ENCODE measurements at regions not wholly inside any gene's neighbourhood (a gene's known extent, or its start where the extent isn't known, plus 50 kb on each side); places are given as distances from the start of the nearest gene placed in this dataset.

- no peak for DNase-seq (ENCODE audit: low read depth in 2 of 2)
Observed at GRCh38 chr17:73983621-73984400, 219.7 kb upstream of the RPL38 start.

- no peak for DNase-seq (ENCODE audit: low read depth in 2 of 2)
Observed at GRCh38 chr17:73984941-73985340, 218.5 kb upstream of the RPL38 start.

- no peak for DNase-seq (ENCODE audit: low read depth in 2 of 2)
Observed at GRCh38 chr17:73985466-73986015, 217.9 kb upstream of the RPL38 start.

- no peak for DNase-seq (ENCODE audit: low read depth in 2 of 2)
Observed at GRCh38 chr17:73986641-73987177, 216.8 kb upstream of the RPL38 start.

- no peak for DNase-seq (ENCODE audit: low read depth in 2 of 2)
Observed at GRCh38 chr17:73987395-73987794, 216.1 kb upstream of the RPL38 start.

- no peak for DNase-seq (ENCODE audit: low read depth in 2 of 2)
Observed at GRCh38 chr17:73987845-73988509, 215.5 kb upstream of the RPL38 start.

- DNase-seq (ENCODE audit: low read depth in 2 of 2), result no peak
Observed at GRCh38 chr17:73989671-73990070, 213.8 kb upstream of the RPL38 start.

- DNase-seq (ENCODE audit: low read depth in 2 of 2), result no peak
Observed at GRCh38 chr17:73990290-73990689, 213.2 kb upstream of the RPL38 start.

- DNase-seq (ENCODE audit: low read depth in 2 of 2), result no peak
Observed at GRCh38 chr17:73991260-73991659, 212.2 kb upstream of the RPL38 start.

- no peak for DNase-seq (ENCODE audit: low read depth in 2 of 2)
Observed at GRCh38 chr17:73994946-73995345, 208.5 kb upstream of the RPL38 start.

- DNase-seq (ENCODE audit: low read depth in 2 of 2), result no peak
Observed at GRCh38 chr17:73997059-73997458, 206.4 kb upstream of the RPL38 start.

- DNase-seq (ENCODE audit: low read depth in 2 of 2), result no peak
Observed at GRCh38 chr17:73998249-73998648, 205.2 kb upstream of the RPL38 start.

- DNase-seq (ENCODE audit: low read depth in 2 of 2), result peak; percentile 21 to 39
Observed at GRCh38 chr17:73998653-73999645, 204.5 kb upstream of the RPL38 start.

GRCh38 chr17:74001145-74001544 is 202.3 kb upstream of the RPL38 start:
- DNase-seq (ENCODE audit: low read depth in 2 of 2), result no peak

GRCh38 chr17:74002241-74002640 is 201.2 kb upstream of the RPL38 start:
- no peak for DNase-seq (ENCODE audit: low read depth in 2 of 2)

GRCh38 chr17:74004056-74004455 is 199.4 kb upstream of the RPL38 start:
- no peak for DNase-seq (ENCODE audit: low read depth in 2 of 2)

GRCh38 chr17:74005790-74006189 is 197.7 kb upstream of the RPL38 start:
- DNase-seq (ENCODE audit: low read depth in 2 of 2), result no peak

- DNase-seq (ENCODE audit: low read depth in 2 of 2), result no peak
Observed at GRCh38 chr17:74006371-74006770, 197.1 kb upstream of the RPL38 start.

GRCh38 chr17:74008196-74008595 is 195.3 kb upstream of the RPL38 start:
- no peak for DNase-seq (ENCODE audit: low read depth in 2 of 2)

- no peak for DNase-seq (ENCODE audit: low read depth in 2 of 2)
Observed at GRCh38 chr17:74009056-74009625, 194.3 kb upstream of the RPL38 start.

- DNase-seq (ENCODE audit: low read depth in 2 of 2), result no peak
Observed at GRCh38 chr17:74010903-74011302, 192.6 kb upstream of the RPL38 start.
